ENCODE measurements at regions not wholly inside any gene's neighbourhood (a gene's known extent, or its start where the extent isn't known, plus 50 kb on each side); places are given as distances from the start of the nearest gene placed in this dataset.

DNA sequence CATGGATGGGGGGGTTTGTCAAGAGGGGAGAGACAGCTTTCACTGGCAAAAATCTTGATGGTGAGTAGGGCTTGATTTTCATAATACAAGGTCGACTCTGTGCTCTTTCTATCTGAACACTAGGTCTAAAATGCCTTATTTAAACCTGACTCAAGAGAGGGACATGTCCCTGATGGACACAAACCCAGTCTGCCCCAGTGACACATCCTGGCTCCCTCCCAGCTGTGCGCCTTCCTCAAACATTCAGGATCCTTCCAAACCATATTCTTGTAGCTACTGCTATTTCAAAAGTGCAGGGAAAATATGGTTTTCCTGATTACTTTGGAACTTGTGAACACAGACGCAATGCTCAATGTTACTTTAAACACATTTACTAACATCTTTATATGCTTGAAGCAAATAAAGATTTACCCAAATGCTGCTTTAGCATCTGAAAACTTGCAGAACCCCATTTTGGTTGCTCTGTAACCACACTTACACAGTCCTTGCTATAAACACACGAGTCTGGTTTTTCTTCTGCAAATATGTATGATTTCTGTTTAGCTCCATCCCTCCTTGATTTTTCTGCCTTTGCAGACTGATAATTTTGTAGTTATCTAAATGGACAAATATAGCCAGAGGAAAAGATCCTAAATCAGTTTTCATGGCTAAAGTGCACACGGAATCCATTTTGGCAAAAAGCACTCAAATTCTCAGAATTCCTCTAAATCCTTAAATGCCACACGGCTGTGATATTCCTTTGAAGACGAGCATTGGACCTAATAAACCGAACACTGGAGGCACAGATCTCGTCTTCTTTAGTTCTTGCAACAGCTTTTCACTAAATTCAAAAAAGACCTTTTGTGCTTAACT lies 499.9 kb upstream of the ZFHX3 start:
- DNase-seq (ENCODE audit: insufficient read length, low spot score) (no peak), FAIRE-seq (no peak)

DNA sequence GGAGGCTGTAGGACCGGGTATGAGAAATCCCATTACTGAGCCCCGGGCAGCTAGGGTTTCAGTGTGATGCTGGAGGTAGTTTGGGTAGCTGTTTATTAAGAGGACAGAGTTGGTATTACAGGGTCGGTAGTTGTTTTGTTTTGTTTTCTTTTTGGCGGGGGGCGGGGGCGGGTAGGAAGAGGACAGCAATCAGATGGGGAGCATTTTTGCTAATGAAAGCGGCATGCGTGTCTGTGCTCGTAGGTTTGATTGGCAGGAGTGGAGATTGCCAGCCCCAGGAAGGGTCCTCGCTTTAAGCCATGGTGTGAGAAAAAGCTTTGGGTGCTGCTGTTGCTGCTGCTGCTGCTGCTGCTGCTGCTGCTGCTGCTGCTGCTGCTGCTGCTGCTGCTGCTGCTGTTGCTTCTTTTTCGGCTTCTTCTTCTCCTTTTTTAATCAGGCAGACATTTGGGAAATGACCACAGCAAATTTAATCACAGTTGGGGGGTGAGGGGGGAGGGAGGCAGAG lies 498.5 kb upstream of the ZFHX3 start:
- FAIRE-seq (no peak), DNase-seq (ENCODE audit: insufficient read length, low spot score) (no peak)

- no peak for FAIRE-seq
Measured at GRCh38 chr16:73545755-73546154, 497.8 kb upstream of the ZFHX3 start.

DNA sequence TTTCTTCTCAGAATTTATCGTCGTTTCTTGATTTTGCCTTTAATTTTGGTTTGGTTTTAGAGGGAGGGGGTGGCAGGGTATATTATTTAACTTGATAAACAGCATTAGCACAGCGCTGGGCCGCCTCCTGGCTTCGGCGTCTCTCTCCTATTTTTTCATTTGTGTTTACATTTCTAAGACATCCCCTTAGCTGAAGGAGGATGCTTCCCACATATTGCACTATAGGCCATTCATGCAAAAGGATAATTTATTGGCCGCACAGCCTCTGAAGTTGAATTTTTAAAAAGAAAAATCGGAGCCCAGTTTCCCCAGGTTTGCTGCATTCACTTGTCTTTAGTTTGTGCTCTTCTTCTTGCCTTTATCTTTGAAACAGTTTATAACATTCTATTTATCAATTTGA lies 497.4 kb upstream of the ZFHX3 start:
- FAIRE-seq = no peak
- DNase-seq (ENCODE audit: insufficient read length, low spot score) = no peak

More at GRCh38 chr16:73545755-73546154, 497.8 kb upstream of the ZFHX3 start:
- DNase-seq (ENCODE audit: insufficient read length, low spot score) = no peak

DNA sequence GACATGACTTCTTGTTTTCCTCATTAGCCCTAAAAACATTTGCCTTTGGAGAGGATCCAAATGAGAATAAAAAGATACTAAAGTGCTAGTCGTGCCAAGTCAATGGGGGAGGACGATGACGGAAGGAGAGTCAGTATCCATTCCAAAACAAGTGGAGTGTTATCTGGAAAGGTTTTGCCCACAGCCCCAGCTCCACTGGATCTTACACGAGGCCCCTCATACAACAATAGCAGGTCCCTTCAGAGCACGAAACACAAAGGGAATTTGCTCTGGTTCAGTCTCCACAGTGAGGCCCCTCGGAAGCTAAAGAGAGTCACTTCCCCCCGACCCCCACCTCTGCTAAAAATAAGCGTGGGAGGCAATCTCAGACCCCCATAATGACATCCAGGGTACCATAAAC lies 496.9 kb upstream of the ZFHX3 start:
- FAIRE-seq = no peak
- DNase-seq (ENCODE audit: insufficient read length, low spot score) = no peak

DNA sequence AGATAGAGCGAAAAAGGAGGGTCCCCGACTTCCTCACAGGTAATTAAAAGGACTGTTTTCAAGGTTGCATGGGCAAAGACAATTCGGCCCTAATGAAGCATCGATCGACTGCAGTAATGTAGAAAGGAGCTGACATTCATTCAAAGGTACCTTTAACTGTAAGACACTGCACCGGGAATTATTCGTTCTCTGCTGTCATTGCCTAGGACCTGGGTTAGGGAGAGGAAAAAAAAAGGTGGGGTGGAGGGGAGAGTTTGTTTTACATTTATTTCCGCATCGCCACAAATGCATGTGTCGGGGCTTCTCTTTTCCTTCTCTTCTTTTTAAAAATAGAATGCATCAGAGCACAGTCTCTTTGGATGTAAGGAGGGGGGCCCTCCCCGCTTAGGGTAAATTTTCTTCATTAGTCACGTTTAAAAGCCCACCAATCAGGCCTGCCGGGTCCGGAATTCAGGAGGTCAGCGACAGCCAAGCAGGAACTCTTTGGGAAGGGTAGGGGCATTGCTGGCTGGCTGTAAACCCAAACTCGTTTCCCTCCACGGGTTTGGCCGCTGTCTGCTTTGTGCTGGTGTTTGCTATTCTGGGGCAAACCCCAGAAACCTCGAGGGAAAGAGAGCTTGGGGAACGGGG lies 496.2 kb upstream of the ZFHX3 start:
- no peak for FAIRE-seq
- no peak for DNase-seq (ENCODE audit: insufficient read length, low spot score)

DNA sequence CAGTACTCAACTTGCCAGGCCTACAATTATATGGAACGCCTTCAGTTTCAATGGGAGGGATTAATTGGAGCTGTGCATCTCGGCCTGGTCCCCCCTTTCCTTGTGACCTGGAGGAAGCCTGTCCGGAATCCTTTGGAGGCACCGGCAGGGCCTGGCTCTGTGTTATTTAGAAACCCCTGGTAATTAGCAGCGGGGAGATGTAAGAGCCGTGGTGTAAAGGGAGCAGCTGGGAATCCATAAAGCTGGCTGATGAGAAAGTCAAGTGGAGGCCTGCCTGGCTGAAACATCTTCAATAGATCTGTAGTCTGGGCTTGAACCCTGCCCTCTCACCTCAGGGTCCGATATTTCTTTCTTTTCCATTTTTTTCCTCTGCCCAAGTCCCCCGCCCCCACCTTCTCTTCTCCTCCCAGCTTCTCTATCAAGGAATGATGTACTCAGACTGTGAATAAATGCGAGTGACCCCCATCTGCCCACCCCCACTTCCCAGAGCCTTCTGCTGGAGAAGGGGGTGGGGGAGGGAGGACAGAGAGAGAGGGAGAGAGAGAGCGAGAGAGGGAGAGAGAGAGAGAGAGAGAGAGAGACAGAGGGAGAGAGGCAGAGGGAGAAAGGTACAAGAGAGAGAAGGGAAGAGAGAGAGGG lies 495.5 kb upstream of the ZFHX3 start:
- FAIRE-seq = no peak
- DNase-seq (ENCODE audit: insufficient read length, low spot score) = no peak

- no peak for FAIRE-seq
Measured at GRCh38 chr16:73542885-73543284, 495.0 kb upstream of the ZFHX3 start.

DNA sequence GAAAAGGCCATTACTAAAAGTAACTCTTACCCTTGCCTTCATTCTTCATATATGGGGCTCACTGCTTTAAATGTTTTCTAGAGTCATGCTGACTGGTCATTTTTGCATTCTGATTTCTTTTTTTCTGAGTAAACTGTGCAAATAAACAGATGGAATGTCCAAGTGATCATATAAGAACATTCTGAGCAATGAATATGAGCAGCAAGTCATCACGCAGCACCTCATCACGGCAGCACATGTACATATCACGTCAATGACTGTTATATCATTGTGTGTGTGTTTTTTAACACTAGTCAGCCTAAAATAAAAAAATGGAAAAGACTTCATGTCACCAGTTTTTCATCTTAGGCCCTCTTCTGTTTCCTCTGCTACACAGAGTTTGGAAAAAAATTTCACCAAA lies 490.0 kb upstream of the ZFHX3 start:
- DNase-seq (ENCODE audit: insufficient read length, low spot score) (no peak), FAIRE-seq (no peak)

More at GRCh38 chr16:73542885-73543284, 495.0 kb upstream of the ZFHX3 start:
- DNase-seq (ENCODE audit: insufficient read length, low spot score) = no peak

- FAIRE-seq (no peak), DNase-seq (ENCODE audit: insufficient read length, low spot score) (no peak)
Measured at GRCh38 chr16:73536931-73537330, 489.0 kb upstream of the ZFHX3 start.

DNA sequence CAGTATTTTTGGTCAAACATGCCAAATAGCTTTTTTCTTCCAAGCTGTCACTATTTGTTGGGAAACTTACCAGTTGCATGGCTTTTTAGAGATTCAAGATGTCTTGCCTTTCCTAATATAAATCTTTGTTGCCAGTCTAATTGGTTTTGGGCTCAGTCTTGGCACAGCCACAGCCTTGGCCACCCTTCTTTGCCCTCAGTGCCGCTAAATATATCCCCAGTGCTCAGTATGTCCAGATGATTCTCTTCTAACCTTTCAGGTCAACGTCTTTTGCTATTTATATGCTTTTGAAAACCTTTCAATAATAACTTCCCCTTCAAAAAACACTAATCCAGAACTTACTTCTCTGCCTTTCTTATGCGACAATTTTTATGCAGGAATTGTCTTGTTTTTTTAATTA lies 483.1 kb upstream of the ZFHX3 start:
- no peak for FAIRE-seq
- no peak for DNase-seq (ENCODE audit: insufficient read length, low spot score)

DNA sequence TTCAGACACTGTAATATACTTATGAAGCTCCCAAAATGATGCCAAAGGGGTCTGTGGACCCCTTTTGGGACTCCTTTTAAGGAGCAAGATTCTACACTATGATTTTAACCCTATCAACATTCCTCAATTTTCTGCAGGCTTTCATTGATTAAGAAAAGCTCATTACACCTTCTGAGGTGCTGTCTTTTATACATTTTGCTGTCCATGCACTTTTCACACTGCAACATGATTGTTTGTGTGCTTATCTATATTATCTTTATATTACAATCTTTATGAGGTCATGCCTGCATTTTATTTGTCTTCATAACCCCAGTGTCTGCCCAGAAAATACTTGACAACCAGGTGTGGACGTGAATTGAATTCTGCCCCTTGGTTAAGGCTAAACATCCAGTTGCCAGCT lies 482.6 kb upstream of the ZFHX3 start:
- FAIRE-seq = no peak
- no peak for DNase-seq (ENCODE audit: insufficient read length, low spot score)

DNA sequence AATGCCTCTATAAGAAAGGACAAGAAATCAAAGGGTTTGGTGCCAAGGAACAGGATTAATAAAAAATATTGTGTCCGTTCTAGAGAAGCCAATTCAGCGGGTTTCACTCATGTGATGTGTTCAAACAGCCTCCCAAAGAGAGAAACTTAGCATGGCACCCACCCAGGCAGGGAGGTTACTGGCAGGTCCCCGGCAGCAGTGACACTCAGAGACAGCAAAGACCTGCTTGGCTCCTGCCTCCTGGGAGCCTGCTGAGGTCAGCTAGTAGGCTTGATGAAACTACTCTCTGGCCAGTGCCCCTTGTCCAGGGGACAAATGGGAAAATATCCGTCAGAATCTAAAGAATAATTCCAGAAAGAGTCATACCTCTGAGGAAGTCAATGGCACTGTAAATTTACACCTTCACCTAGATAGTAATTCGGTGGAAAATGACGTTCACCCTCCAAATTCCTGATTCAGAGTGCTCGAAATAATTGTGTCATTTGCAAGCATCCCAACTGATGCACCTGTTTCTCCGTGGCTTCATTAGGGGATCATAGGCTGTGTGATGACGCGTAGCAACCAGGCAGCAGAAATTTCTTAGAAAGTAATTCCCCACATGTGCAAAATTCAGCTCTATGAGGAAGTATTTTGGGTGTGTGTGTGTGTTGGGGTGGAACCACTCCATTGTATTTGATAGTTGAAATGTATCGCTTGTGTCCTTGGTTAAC lies 481.5 kb upstream of the ZFHX3 start:
- FAIRE-seq (no peak), DNase-seq (ENCODE audit: insufficient read length, low spot score) (no peak)

- DNase-seq (ENCODE audit: insufficient read length, low spot score) (no peak), FAIRE-seq (no peak)
Measured at GRCh38 chr16:73527187-73527586, 479.3 kb upstream of the ZFHX3 start.

DNA sequence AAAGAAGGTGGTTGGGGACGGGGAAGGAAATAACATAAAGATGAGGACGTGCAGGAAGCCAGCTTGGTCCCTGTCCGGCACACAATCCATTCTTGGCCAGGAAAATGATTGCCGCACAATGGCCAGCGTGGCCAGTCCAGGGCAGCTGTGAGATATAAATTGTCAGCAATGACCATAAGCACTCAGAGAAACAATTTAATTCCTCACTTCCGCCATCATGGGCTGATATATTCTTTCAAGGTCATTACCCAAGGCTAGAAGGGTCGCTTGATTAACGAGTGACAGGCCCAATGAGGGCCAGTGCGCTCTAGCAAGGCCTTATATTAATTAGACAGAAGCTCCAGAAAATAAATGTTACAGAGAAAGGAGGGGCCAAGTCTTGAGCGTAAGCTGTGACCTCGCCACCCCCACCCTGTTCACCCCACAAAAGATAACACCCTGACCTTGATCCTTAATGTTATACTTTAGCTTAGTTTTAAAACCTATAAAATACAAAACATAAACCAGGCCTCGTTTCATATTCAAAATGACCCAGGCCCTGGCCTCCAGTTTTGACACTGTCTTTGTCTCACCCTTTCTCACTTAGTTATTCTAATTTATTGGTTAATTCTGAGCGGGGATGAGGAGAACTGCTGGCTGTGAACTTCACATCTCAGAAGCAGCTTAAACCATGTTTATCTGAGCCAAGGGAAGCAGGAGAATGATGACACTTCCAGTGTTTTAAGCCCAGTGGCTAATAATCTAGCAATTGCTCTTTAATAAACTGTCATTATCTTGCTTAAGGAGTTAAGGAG lies 478.3 kb upstream of the ZFHX3 start:
- DNase-seq (ENCODE audit: insufficient read length, low spot score) (no peak), FAIRE-seq (no peak)

DNA sequence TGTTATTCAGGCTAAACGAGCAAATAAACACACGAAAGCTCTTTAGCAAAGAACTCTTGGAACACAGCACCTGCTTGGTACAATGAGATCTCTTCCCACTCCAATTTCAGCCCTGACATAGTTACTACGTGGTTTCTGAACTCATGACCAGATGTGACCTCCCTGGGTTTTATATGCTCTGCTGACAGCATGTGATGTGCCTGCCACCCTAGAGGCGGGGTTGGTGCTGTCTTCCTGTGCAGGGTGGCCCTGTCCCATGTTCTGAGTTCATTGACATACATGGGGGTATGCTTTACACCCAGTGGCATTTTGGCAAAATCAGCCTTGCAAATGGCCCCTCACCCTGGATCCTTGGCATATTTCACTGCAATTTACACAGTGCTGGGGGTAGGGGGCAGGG lies 475.3 kb upstream of the ZFHX3 start:
- DNase-seq (ENCODE audit: insufficient read length, low spot score) (no peak), FAIRE-seq (no peak)

DNA sequence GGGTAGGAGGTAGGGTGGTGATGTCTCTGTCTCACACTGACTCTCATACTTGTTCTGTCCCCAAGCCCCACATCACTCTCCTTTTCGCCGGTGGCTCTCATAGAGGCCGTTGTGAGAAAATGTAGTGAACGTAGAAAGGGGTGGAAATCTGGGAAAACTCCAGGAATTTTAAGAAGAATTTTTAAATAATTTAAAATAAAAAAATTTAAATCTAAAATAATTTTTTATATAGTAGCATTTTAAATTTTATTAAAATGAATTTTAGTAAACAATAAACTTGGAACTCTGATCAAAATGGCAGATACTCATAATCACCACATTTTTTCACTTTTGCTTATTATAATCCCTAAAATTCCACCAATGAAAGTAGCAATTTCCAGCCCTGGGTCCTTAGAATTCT lies 473.6 kb upstream of the ZFHX3 start:
- FAIRE-seq (no peak), DNase-seq (ENCODE audit: insufficient read length, low spot score) (no peak)

GRCh38 chr16:73515616-73516015 lies 467.7 kb upstream of the ZFHX3 start:
- no peak for FAIRE-seq
- no peak for DNase-seq (ENCODE audit: insufficient read length, low spot score)

DNA sequence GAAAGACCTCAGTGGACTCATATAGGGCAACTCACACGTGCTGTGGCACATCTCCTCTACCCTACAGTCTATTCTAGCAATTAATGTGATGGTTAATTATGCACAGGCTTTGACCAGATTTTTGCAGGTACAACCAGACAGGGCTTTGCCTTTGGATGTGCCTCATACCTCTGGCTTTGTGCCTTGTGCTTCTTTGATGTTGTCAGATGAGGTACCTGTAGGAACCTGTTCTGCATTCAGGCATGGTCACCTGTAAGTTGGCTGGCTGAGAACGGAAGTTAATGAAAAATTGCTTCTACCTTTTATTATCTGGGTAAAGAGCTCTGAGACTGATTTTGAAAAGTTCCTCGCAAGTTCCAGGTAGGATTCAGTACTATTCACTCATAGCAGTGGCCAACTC lies 462.9 kb upstream of the ZFHX3 start:
- FAIRE-seq = no peak

GRCh38 chr16:73506568-73507056 lies 458.7 kb upstream of the ZFHX3 start:
- DNase-seq (ENCODE audit: insufficient read length, low spot score) (no peak), FAIRE-seq (no peak)

More for the DNA sequence above, 462.9 kb upstream of the ZFHX3 start:
- DNase-seq (ENCODE audit: insufficient read length, low spot score) = no peak
